DMS 273 treated with DMSO at 0.1 percent for 48 hours (cell line): ENCODE measurements at regions not wholly inside any gene's neighbourhood (a gene's known extent, or its start where the extent isn't known, plus 50 kb on each side); places are given as distances from the start of the nearest gene placed in this dataset.

Experiments used
- DNase-seq: peaks from one replicate; lab custom pipeline; 2025; lab: John Stamatoyannopoulos, UW

GRCh38 chr17:77488531-77489238 lies 347.9 kb downstream of the SEC14L1 start:
- DNase-seq = no peak

- DNase-seq = no peak
These were observed 348.6 kb downstream of the SEC14L1 start for GRCh38 chr17:77489239-77489892.

- no peak for DNase-seq
These were observed 349.1 kb downstream of the SEC14L1 start for GRCh38 chr17:77489893-77490255.

GRCh38 chr17:77490361-77491183 lies 349.8 kb downstream of the SEC14L1 start:
- DNase-seq = no peak

DNA sequence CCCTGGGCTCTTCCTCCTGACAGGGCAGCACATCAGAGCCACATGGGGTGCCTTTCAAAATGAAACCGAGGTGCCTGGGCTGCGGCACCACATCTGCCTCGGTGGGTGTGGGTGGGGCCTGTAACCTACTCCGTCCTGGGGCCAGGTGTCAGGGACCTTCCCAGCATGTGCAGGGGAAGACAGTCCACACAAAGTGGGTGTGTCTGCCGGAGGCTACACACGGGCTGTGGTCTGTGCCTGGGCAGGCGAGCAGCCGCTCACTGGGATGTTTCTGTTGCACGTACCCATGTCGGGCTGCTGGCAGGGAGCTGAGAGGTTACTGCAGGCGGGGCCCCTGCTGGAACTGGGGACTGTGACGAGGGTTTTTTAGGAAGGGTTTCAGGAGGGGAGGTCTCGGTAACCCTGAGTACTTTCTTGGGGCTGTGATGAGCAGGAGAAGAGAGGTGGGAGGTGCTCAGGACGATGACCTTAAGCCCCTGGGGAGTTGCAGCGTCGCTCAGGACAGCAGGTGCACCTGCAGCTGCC lies 351.2 kb downstream of the SEC14L1 start:
- no peak for DNase-seq

DNA sequence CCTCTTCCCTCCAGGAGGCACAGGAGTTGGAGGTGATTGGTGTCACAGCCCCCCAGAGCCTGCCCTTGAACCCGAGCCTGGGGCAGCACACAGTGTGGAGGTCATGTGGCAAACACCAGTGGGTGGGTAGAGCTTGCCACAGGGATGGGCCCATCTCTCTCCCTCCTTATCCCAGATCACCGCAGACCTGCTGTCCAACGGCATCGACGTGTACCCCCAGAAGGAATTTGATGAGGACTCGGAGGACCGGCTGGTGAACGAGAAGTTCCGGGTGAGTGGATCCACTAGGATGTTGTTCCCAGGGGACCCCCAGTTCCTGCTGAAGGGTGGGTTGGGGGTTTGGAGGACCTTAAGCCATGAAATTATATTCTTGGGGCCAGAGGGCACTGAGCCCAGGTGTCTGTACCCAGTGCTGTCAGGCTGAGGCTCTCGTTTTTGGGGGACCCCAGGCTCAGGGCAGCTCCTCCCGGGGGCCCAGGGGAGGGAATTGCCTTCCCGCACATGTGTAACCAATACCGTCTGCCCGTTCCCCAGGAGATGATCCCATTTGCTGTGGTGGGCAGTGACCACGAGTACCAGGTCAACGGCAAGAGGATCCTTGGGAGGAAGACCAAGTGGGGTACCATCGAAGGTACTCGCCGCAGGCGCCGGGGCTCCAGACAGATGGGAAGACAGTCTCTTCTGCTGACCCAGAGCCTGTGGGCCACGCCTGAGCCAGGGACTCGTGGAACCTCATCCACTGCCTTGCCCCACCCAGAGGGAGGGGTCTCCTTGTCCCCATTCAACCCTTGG lies 351.9 kb downstream of the SEC14L1 start:
- no peak for DNase-seq

DNA sequence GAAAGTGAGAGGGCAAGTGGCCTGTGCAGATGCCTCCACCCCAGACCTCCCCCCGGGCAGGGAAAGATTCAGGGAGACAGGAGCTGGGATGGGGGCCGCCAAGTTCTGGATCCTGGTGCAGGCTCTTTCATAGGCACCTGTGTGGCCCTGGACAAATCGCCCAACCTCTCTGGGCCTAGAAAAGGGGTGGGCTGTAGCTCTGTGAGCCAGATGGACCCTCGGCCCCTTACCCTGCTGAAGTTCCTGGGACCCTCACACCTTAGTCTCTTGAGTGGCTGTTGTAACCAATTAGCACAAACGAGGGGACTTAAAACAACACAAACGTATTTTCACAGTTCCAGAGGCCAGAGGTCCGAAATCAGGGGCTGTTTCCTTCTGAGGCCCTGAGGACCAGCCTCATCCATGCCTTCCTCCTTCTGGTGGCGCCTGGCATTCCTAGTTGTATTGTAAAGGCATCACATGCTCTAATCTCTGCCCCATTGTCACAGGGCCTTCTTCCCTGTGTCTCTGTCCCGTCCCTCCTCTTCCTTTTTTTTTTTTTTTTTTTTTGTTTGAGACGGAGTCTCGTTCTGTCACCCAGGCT lies 352.6 kb downstream of the SEC14L1 start:
- no peak for DNase-seq

DNA sequence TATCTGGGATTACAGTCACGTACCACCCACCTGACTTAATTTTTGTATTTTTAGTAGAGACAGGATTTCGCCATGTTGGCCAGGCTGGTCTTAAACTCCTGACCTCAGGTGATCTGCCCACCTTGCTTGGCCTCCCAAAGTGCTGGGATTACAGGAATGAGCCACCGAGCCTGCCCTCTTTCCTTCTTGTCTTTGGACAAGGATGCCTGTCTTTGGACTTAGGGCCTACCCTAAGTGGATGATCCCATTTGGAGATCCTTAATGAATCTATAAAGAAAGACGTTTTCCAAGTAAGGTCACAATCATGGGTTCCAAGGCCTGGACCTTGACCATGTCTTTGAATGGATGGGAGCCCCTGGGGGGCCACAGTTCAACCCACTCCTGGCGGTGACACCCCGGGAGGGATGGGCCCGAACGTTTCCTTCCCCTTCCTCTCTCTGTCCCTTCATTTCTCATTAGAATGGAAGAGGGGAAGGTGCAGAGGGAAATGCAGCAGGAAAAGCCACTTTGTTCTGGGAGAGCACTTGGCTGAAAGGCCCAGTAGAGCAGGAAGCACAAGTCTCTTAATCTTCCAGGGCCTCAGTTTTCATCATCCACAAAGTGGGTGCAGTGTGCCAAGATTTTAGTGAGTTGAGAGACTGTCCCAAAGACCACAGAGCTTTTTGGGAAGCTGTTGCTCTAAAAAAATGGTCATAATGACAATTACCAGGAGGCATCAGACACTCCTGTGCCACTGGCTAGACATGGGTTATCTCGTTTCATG lies 353.3 kb downstream of the SEC14L1 start:
- DNase-seq = no peak

- DNase-seq = no peak
These were observed 354.1 kb downstream of the SEC14L1 start for GRCh38 chr17:77494664-77495435.

DNA sequence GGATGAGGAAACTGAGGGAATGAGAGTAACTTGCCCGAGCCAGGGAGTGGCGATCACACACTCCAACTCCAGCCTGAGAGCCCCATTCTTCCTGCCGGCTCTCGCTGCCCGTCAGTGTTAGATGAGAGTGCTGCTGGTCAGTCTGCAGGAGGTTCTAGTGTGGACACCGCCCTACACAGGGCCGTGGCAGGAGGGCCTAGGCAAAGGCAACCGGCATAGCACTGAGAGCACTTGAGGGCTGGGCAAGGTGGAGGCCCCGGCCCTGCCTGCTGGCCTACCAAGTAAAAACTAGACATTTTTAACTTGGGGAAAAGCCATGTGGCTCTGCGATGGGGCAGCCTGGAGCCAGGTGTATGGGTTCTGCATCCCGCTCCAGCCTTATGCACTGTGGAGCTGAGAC lies 354.8 kb downstream of the SEC14L1 start:
- no peak for DNase-seq

- DNase-seq = no peak
These were observed 355.6 kb downstream of the SEC14L1 start for GRCh38 chr17:77496401-77496801.

DNA sequence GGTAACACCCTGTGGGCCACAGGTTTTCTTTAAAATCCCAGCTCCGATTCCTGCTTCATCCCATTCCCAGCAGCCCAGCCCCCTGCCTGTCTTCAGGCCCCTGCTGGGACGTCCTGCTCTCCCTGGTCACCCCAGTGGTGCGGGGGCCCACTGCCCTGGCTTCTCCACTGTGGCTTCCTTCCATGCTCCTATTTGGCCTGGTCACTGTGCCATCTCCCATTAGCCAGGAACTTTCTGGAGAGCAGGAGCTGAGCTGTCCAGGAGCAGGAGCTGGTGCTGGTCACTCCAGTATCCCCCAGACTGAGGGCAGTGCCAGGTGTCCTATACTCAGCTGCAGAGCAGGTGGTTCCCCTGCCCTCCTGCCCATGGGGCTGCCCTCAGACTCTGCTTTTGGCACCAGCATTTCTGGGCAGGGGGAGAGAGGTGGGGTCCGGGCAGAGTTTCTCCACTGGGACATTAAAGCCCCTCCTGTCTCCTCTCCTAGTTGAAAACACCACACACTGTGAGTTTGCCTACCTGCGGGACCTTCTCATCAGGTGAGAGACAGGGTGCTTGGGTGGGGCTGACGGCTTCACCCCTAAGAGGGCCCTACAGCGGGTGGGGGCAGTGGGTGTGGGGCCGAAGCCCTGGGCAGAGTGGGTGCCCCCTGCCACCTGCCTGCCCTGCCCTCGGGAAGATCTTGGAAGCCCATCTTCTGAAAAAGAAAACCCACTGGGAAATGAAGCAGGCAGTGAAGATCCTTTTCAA lies 356.2 kb downstream of the SEC14L1 start:
- DNase-seq = no peak

DNA sequence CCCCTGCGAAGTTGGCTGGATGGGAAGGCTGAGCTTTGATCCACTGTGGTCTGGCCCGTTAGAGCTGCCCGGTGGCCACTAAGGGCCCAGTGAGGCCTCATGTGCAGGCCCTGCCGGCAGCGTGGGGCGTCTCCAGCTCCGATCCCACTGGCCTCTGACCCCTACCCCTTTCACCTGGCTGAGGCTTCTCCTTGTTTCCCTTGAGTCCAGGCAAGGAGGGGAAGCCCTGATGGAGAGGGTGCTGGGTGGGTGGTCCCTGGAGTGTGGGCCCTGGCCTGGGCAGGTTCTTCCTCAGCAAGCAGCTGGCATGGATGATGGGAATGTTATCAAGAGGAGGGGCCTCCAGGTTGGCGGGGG lies 356.8 kb downstream of the SEC14L1 start:
- no peak for DNase-seq

- no peak for DNase-seq
These were observed 357.4 kb downstream of the SEC14L1 start for GRCh38 chr17:77498091-77498741.

DNA sequence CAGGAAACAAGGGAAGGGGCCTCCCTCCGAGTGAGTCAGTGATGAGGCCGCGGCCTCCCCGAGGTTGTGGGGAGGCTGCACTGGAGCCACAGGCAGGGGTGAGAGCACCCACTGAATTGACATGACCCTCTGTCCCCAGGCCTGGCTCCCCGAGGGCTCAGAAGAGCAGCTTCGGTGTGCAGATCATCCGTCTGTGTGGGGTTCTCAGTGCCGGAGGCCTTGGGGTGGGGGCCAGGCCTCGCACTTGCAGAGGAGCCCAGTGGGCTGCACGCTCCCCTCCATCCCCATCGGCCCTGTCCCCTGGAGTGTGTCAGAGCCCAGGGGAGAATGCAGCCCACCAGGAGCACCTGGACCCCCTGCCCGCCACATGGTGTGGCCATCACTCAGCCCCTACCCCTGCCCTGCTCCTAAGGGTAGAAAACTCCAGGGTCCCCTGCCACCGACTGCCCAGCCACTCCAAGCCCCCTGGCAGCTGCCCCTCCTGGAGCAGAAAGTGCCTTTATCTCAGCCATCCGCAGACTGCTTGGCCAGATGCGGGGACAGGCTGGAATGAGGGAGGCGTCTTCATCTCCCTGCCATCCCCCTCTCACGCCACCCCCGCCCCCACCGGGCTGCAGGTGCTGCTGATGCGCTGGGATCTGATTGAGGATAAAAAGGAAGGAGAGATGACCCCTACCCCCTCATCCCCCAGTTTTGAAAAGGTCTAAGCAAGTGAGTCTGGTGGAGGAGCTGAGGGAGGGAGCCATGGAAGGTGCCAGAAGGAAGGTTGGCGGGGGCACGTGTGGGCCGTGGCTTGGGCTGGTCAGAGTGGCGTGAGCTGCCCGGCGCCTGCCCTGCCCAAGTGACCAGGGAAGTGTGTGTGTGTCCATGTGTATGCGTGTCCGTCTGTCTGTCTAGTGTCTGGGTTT lies 358.3 kb downstream of the SEC14L1 start:
- no peak for DNase-seq

GRCh38 chr17:77499699-77500435 lies 359.1 kb downstream of the SEC14L1 start:
- DNase-seq = no peak

GRCh38 chr17:77501101-77501566 lies 360.4 kb downstream of the SEC14L1 start:
- no peak for DNase-seq
